Esophagus muscularis mucosa (tissue), 4 donors: ENCODE measurements at regions not wholly inside any gene's neighbourhood (a gene's known extent, or its start where the extent isn't known, plus 50 kb on each side); places are given as distances from the start of the nearest gene placed in this dataset.

Experiments
- DNase-seq: peaks from one replicate; pipeline ENCODE4 v3.0.0-alpha.2; 2017; ENCODE audit errors: extremely low spot score
- H3K27ac ChIP-seq, 4 donors: fragments of 200-600 bp; sonication (generic); replicated peaks in 1 of 4; 1 replicate in 3 of 4; 2 replicates in 1 of 4; pipeline ENCODE4 v1.5.1; 2016 to 2019; ENCODE audit warnings: mild to moderate bottlenecking in 1 of 4
- H3K27me3 ChIP-seq, 4 donors: fragments of 200-600 bp; sonication (generic); one replicate each; pipeline versions ENCODE4 v1.5.1 to v1.6.0; 2016 to 2019
- H3K36me3 ChIP-seq, 4 donors: fragments of 200-600 bp; sonication (generic); one replicate each; pipeline ENCODE4 v1.5.1; 2016 to 2019
- H3K4me1 ChIP-seq, 4 donors: fragments of 200-600 bp; sonication (generic); one replicate each; pipeline ENCODE4 v1.5.1; 2016 to 2019
- H3K4me3 ChIP-seq, 4 donors: fragments of 200-600 bp; sonication (generic); 1 replicate in 2 of 4; 2 replicates in 2 of 4; pipeline ENCODE4 v1.5.1; 2016 to 2019; ENCODE audit warnings: mild to moderate bottlenecking in 4 of 4, moderate library complexity in 1 of 4
- H3K9me3 ChIP-seq, 4 donors: fragments of 200-600 bp; sonication (generic); 1 replicate in 3 of 4; 2 replicates in 1 of 4; pipeline ENCODE4 v1.5.1; 2016 to 2019
- EP300 ChIP-seq: sonication (generic); formaldehyde crosslinking; IDR thresholded peaks from one replicate; pipeline ENCODE4 v1.6.1; 2017; ENCODE audit warnings: antibody characterized with exemption
- POLR2A ChIP-seq: fragments of 450-650 bp; IDR thresholded peaks from one replicate; pipeline ENCODE4 v1.6.1; 2017; ENCODE audit warnings: antibody characterized with exemption, moderate library complexity, mild to moderate bottlenecking, low read depth
- POLR2AphosphoS5 ChIP-seq, 2 donors: sonication (generic); formaldehyde crosslinking; IDR thresholded peaks; one replicate each; pipeline ENCODE4 v1.6.1; 2017; ENCODE audit warnings: antibody characterized with exemption in 2 of 2
- WGBS: methylation state at CpG from one replicate; pipeline ENCODE4 v1.1.5; 2018; 5-methylcytosine and 5-hydroxymethylcytosine counted together
- intact Hi-C: fragments of 100-400 bp; cut with DNase I; formaldehyde crosslinking; loops from one replicate; pipeline ENCODE4 v1.15.1; 2023
- TF ChIP-seq, protein P1 (sequence below), 3 experiments: fragments of 200-600 bp in 2 of 3; fragments of 450-650 bp in 1 of 3; sonication (generic) in 2 of 3; IDR thresholded peaks; one replicate each; pipeline ENCODE4 v1.5.1; 2017 to 2019; ENCODE audit warnings: antibody characterized with exemption in 3 of 3, mild to moderate bottlenecking in 2 of 3, moderate library complexity in 1 of 3

- Histone ChIP-seq H3K4me1 (peaks cover 0 to 13% (median 5%) of the 10 kb centered on the region in 4 donors), H3K27me3 (no peaks in the 10 kb centered on the region), H3K36me3 (no peaks in the 10 kb centered on the region), H3K27ac (no peak overlapping the region), H3K4me3 (no peak overlapping the region), H3K9me3 (no peaks in the 10 kb centered on the region)
- intact Hi-C loops = no loop called here
- DNase-seq = no peak
- WGBS = 90% methylated on average over 2 of the region's 2 CpGs
- TF ChIP-seq, protein P1, sequence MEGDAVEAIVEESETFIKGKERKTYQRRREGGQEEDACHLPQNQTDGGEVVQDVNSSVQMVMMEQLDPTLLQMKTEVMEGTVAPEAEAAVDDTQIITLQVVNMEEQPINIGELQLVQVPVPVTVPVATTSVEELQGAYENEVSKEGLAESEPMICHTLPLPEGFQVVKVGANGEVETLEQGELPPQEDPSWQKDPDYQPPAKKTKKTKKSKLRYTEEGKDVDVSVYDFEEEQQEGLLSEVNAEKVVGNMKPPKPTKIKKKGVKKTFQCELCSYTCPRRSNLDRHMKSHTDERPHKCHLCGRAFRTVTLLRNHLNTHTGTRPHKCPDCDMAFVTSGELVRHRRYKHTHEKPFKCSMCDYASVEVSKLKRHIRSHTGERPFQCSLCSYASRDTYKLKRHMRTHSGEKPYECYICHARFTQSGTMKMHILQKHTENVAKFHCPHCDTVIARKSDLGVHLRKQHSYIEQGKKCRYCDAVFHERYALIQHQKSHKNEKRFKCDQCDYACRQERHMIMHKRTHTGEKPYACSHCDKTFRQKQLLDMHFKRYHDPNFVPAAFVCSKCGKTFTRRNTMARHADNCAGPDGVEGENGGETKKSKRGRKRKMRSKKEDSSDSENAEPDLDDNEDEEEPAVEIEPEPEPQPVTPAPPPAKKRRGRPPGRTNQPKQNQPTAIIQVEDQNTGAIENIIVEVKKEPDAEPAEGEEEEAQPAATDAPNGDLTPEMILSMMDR (IDR thresholded peaks at IDR 0.05) = no peak
- TF ChIP-seq POLR2A (no peak), POLR2AphosphoS5 (IDR thresholded peaks at IDR 0.05) (no peak), EP300 (no peak)
These were observed 149.3 kb upstream of the SEMA6D start for GRCh38 chr15:47568030-47568429.

DNA sequence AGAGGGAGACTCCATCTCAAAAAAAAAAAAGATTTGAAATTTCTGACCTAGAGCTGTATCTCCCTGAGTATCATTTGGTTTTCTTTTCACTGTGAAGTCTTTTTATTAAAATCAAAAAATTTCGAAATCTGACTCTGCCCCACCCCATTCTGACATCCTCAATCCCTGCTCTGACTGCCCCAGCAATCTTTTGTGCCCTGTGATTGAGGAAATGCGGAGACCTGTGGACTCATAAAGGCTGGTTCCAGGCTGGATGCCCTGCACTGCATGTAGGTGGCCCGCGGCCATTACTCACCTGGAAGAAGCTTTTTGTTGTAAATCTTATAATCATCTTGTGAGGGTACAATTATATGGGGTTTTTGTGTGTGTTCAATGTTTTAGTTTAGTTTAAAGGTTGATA lies 147.3 kb upstream of the SEMA6D start:
- intact Hi-C loops = no loop called here
- Histone ChIP-seq H3K4me1 (peaks cover 0 to 13% (median 5%) of the 10 kb centered on the region in 4 donors), H3K4me3 (no peak overlapping the region), H3K9me3 (no peaks in the 10 kb centered on the region), H3K36me3 (no peaks in the 10 kb centered on the region), H3K27me3 (no peaks in the 10 kb centered on the region), H3K27ac (no peak overlapping the region)
- no peak for DNase-seq
- WGBS = 93% methylated on average over 4 of the region's 4 CpGs
- TF ChIP-seq EP300 (no peak), POLR2A (no peak), POLR2AphosphoS5 (IDR thresholded peaks at IDR 0.05) (no peak)
- TF ChIP-seq, protein P1 (IDR thresholded peaks at IDR 0.05) = no peak

DNA sequence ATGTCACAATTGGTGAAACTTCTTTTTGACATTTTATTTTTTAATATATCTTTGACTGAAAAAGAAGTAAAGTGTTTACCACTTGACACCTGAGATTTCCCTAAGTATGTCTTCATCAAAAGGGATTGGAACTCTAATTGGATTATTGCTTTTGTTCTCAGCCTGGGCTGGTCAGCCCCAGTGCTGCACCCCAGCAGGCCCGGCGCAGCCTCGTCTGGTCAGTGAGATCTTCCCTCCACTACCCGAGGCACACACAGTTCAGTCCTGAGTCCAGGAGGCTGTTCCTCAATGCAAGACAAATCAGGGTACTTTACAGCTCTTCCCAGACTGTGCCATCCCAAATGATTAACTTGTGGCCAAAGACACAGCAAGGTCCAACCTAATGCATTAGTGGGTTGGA lies 146.9 kb upstream of the SEMA6D start:
- 69% methylated on average over 4 of the region's 4 CpGs for WGBS
- no peaks in the 10 kb centered on the region for H3K36me3 ChIP-seq

DNA sequence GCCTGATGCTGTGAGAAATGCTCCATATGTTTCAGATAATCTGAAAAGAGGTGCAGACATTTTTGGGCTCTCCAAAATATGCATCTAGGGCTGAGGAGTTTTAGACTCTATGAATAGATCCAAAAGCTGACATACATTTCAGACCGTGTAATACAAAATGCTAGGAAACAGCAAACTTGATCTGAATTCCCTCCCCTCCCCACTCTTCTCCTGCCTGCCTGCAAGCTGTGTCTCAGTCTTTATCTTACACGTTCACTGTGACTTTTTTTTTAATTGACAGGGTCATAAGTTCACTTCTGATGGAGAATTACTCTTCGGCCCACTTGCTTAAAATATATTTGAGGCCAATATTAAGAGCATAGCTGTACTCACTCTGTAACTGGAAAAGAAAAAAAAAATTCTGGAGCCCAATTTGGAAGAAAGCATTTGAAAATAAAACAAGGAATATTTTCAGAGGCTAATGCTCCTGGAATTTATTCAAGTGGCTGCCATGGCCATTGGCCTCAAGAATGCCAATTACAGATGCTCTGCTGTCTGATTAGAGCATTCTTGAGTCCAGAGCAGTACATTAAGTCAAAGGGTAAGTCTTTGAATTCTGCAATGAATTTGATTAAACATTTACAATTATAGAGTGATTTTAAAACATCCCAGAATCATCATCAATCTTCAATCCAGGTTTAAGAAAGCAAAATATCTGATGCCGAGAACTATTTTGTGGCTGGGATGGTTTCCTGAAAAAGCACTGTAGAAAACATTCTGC lies 146.2 kb upstream of the SEMA6D start:
- intact Hi-C loops = no loop called here
- H3K4me1 ChIP-seq = peaks cover 0 to 13% (median 5%) of the 10 kb centered on the region in 4 donors
- no peak for DNase-seq
- H3K9me3 ChIP-seq = no peaks in the 10 kb centered on the region
- H3K27ac ChIP-seq = no peak overlapping the region
- H3K36me3 ChIP-seq = no peaks in the 10 kb centered on the region
- TF ChIP-seq POLR2A (no peak), EP300 (no peak), POLR2AphosphoS5 (IDR thresholded peaks at IDR 0.05) (no peak)
- TF ChIP-seq, protein P1 (IDR thresholded peaks at IDR 0.05) = no peak
- H3K27me3 ChIP-seq = no peaks in the 10 kb centered on the region
- no peak overlapping the region for H3K4me3 ChIP-seq
- WGBS = 53% methylated on average over 4 of the region's 4 CpGs

More for the DNA sequence above, 146.9 kb upstream of the SEMA6D start:
- H3K4me3 ChIP-seq = no peak overlapping the region
- H3K27me3 ChIP-seq = no peaks in the 10 kb centered on the region
- no peak overlapping the region for H3K27ac ChIP-seq
- intact Hi-C loops = no loop called here
- peaks cover 0 to 13% (median 5%) of the 10 kb centered on the region in 4 donors for H3K4me1 ChIP-seq
- no peak for TF ChIP-seq POLR2A
- TF ChIP-seq EP300 = no peak
- TF ChIP-seq, protein P1 (IDR thresholded peaks at IDR 0.05) = no peak
- TF ChIP-seq POLR2AphosphoS5 (IDR thresholded peaks at IDR 0.05) = no peak
- no peaks in the 10 kb centered on the region for H3K9me3 ChIP-seq
- no peak for DNase-seq

- TF ChIP-seq EP300 (no peak), POLR2AphosphoS5 (IDR thresholded peaks at IDR 0.05) (no peak), POLR2A (no peak)
- TF ChIP-seq, protein P1 (IDR thresholded peaks at IDR 0.05) = no peak
- Histone ChIP-seq H3K27ac (no peak overlapping the region), H3K9me3 (no peaks in the 10 kb centered on the region), H3K27me3 (no peaks in the 10 kb centered on the region), H3K4me1 (peaks cover 5 to 27% (median 20%) of the 10 kb centered on the region in 4 donors), H3K36me3 (no peaks in the 10 kb centered on the region), H3K4me3 (no peak overlapping the region)
- intact Hi-C loops = no loop called here
- DNase-seq = no peak
These were observed 143.6 kb upstream of the SEMA6D start for GRCh38 chr15:47573673-47574072.
